IMR-90 (cell line): ENCODE measurements at regions not wholly inside any gene's neighbourhood (a gene's known extent, or its start where the extent isn't known, plus 50 kb on each side); places are given as distances from the start of the nearest gene placed in this dataset.

Experiments used
- ATAC-seq: fragments of 200-7000 bp; cut with Tn5 transposase; 2 replicates; pipeline ENCODE4 v1.9.1; 2020; ENCODE audit warnings: low read depth, mild to moderate bottlenecking, moderate library complexity
- BruUV-seq: library from RNA; stranded (reverse); fragments of 400-500 nt; replicated peaks from 2 replicates; lab custom pipeline; 2021; lab: Mats Ljungman, UMichigan
- CTCF ChIA-PET: fragments of 300-600 bp; formaldehyde crosslinking; extraction: SDS; loops from one replicate; lab custom pipeline; 2021; ENCODE audit warnings: antibody characterized with exemption; lab: Yijun Ruan, JAX
- POLR2A ChIA-PET: fragments of 300-600 bp; sonication (Branson Sonifier 250); formaldehyde crosslinking; loops from one replicate; lab custom pipeline; 2022; ENCODE audit warnings: antibody characterized with exemption; ENCODE audit not compliant: unreplicated experiment; lab: Charles Lee
- DNase-seq: peaks from one replicate; pipeline ENCODE4 v3.0.0; 2013
- H2AFZ ChIP-seq: replicated peaks from 2 replicates; pipeline ENCODE3; 2013; ENCODE audit warnings: low read length, mild to moderate bottlenecking; ENCODE audit not compliant: poor library complexity
- H2AK5ac ChIP-seq: 2 replicates; pipeline ENCODE4 v1.6.1; 2013; ENCODE audit warnings: low read depth, low read length, inconsistent platforms
- H2AK9ac ChIP-seq: replicated peaks from 2 replicates; pipeline ENCODE3; 2013; ENCODE audit warnings: mild to moderate bottlenecking, low read depth, low read length, moderate library complexity; ENCODE audit not compliant: poor library complexity
- H2BK120ac ChIP-seq: 2 replicates; pipeline ENCODE4 v1.6.1; 2013; ENCODE audit warnings: low read depth, low read length, inconsistent platforms
- H2BK15ac ChIP-seq: 3 replicates; pipeline ENCODE4 v1.6.1; 2013; ENCODE audit warnings: low read depth, low read length, inconsistent platforms
- H2BK20ac ChIP-seq: 2 replicates; pipeline ENCODE4 v1.6.1; 2013; ENCODE audit warnings: low read depth, mild to moderate bottlenecking, inconsistent platforms, low read length, moderate library complexity
- H2BK5ac ChIP-seq: 2 replicates; pipeline ENCODE4 v1.6.1; 2013; ENCODE audit warnings: mild to moderate bottlenecking, low read depth, low read length, inconsistent platforms; ENCODE audit not compliant: poor library complexity, severe bottlenecking
- H3K14ac ChIP-seq: replicated peaks from 2 replicates; pipeline ENCODE4 v1.6.1; 2013; ENCODE audit warnings: low read depth, low read length, inconsistent platforms
- H3K18ac ChIP-seq: 2 replicates; pipeline ENCODE4 v1.6.1; 2013; ENCODE audit warnings: low read depth, low read length, control low read depth
- H3K23ac ChIP-seq: 2 replicates; pipeline ENCODE4 v1.6.1; 2013; ENCODE audit warnings: low read depth, low read length, inconsistent platforms
- H3K27ac ChIP-seq: 2 replicates; pipeline ENCODE4 v1.5.1; 2013; ENCODE audit warnings: mild to moderate bottlenecking, control low read depth, low read length; ENCODE audit not compliant: insufficient read depth
- H3K27me3 ChIP-seq: 2 replicates; pipeline ENCODE4 v1.6.1; 2013; ENCODE audit warnings: low read length; ENCODE audit not compliant: control insufficient read depth, insufficient read depth
- H3K36me3 ChIP-seq: 2 replicates; pipeline ENCODE4 v1.6.1; 2013; ENCODE audit warnings: low read length, mixed read lengths; ENCODE audit not compliant: control insufficient read depth, insufficient read depth
- H3K4ac ChIP-seq: 2 replicates; pipeline ENCODE4 v1.6.1; 2013; ENCODE audit warnings: low read depth, low read length, inconsistent platforms
- H3K4me1 ChIP-seq: 2 replicates; pipeline ENCODE4 v1.6.1; 2013; ENCODE audit warnings: low read length, mixed read lengths; ENCODE audit not compliant: control insufficient read depth, insufficient read depth
- H3K4me2 ChIP-seq: 2 replicates; pipeline ENCODE4 v1.6.1; 2013; ENCODE audit warnings: low read depth, mild to moderate bottlenecking, control low read depth, low read length, moderate library complexity
- H3K4me3 ChIP-seq: 2 replicates; pipeline ENCODE4 v1.5.1; 2013; ENCODE audit warnings: low read depth, mild to moderate bottlenecking, control low read depth, low read length, moderate library complexity; ENCODE audit not compliant: insufficient read depth
- H3K56ac ChIP-seq: 2 replicates; pipeline ENCODE4 v1.6.1; 2013; ENCODE audit warnings: low read length, inconsistent platforms; ENCODE audit not compliant: insufficient read depth; ENCODE audit errors: extremely low read depth
- H3K79me1 ChIP-seq, 2 experiments: 2 replicates each; pipeline ENCODE4 v1.6.1; 2013; ENCODE audit warnings: low read length in 2 of 2, inconsistent platforms in 1 of 2, low read depth in 1 of 2
- H3K9ac ChIP-seq: 2 replicates; pipeline ENCODE4 v1.6.1; 2013; ENCODE audit warnings: low read depth, low read length, control low read depth
- H3K9me1 ChIP-seq: 2 replicates; pipeline ENCODE4 v1.6.1; 2013; ENCODE audit warnings: low read length, inconsistent platforms; ENCODE audit not compliant: insufficient read depth
- H3K9me3 ChIP-seq: 2 replicates; pipeline ENCODE4 v1.6.1; 2013; ENCODE audit warnings: low read length; ENCODE audit not compliant: control insufficient read depth, insufficient read depth
- H4K20me1 ChIP-seq: 2 replicates; pipeline ENCODE4 v1.6.1; 2013; ENCODE audit warnings: low read length, inconsistent platforms; ENCODE audit not compliant: insufficient read depth
- H4K5ac ChIP-seq: 2 replicates; pipeline ENCODE4 v1.6.1; 2013; ENCODE audit warnings: mild to moderate bottlenecking, low read depth, low read length, control low read depth
- H4K8ac ChIP-seq, 2 experiments: 2 replicates each; pipeline ENCODE4 v1.6.1; 2013; ENCODE audit warnings: low read depth in 2 of 2, low read length in 2 of 2, control low read depth in 1 of 2, inconsistent platforms in 1 of 2
- H4K91ac ChIP-seq: 2 replicates; pipeline ENCODE4 v1.6.1; 2013; ENCODE audit warnings: low read depth, low read length, inconsistent platforms; ENCODE audit not compliant: insufficient read depth
- BHLHE40 ChIP-seq: fragments of 150-350 bp; IDR thresholded peaks from 2 replicates; pipeline ENCODE4 v1.6.1; 2016; ENCODE audit warnings: mild to moderate bottlenecking, low read depth, low read length
- CEBPB ChIP-seq: IDR thresholded peaks from 2 replicates; pipeline ENCODE4 v1.6.1; 2012; ENCODE audit warnings: low read depth, low read length, improper control_type of control experiment
- CHD1 ChIP-seq: IDR thresholded peaks from 2 replicates; pipeline ENCODE4 v1.6.1; 2012; ENCODE audit warnings: low read depth, low read length, improper control_type of control experiment
- CTCF ChIP-seq: conservative IDR thresholded peaks from 2 replicates; pipeline ENCODE4 v1.5.1; 2012; ENCODE audit warnings: mild to moderate bottlenecking, low read depth, low read length, improper control_type of control experiment
- ELK1 ChIP-seq: fragments of 150-350 bp; IDR thresholded peaks from 2 replicates; pipeline ENCODE4 v1.6.1; 2016; ENCODE audit warnings: low read depth, mild to moderate bottlenecking, low read length, moderate library complexity, borderline replicate concordance
- FOS ChIP-seq: fragments of 150-350 bp; IDR thresholded peaks from 2 replicates; pipeline ENCODE4 v1.6.1; 2016; ENCODE audit warnings: low read depth, low read length
- MAFK ChIP-seq: IDR thresholded peaks from 2 replicates; pipeline ENCODE4 v1.6.1; 2012; ENCODE audit warnings: low read depth, low read length, improper control_type of control experiment
- MAZ ChIP-seq: IDR thresholded peaks from 2 replicates; pipeline ENCODE4 v1.6.1; 2012; ENCODE audit warnings: low read depth, mild to moderate bottlenecking, low read length, improper control_type of control experiment, moderate library complexity, borderline replicate concordance
- MXI1 ChIP-seq: IDR thresholded peaks from 2 replicates; pipeline ENCODE4 v1.6.1; 2012; ENCODE audit warnings: low read depth, mild to moderate bottlenecking, low read length, moderate library complexity, borderline replicate concordance
- NFE2L2 ChIP-seq: fragments of 150-350 bp; IDR thresholded peaks from 2 replicates; pipeline ENCODE4 v1.6.1; 2016; ENCODE audit warnings: low read depth, mild to moderate bottlenecking, low read length
- POLR2A ChIP-seq: IDR thresholded peaks from 2 replicates; pipeline ENCODE4 v1.6.1; 2012; ENCODE audit warnings: mild to moderate bottlenecking, low read depth, low read length
- RAD21 ChIP-seq: IDR thresholded peaks from 2 replicates; pipeline ENCODE4 v1.6.1; 2012; ENCODE audit warnings: low read length, improper control_type of control experiment
- RCOR1 ChIP-seq: IDR thresholded peaks from 2 replicates; pipeline ENCODE4 v1.6.1; 2012; ENCODE audit warnings: mild to moderate bottlenecking, low read length, improper control_type of control experiment; ENCODE audit not compliant: insufficient replicate concordance
- RFX5 ChIP-seq: IDR thresholded peaks from 2 replicates; pipeline ENCODE4 v1.8.0; 2012; ENCODE audit warnings: low read depth, mild to moderate bottlenecking, low read length, moderate library complexity
- USF2 ChIP-seq: fragments of 150-350 bp; IDR thresholded peaks from 2 replicates; pipeline ENCODE4 v1.6.1; 2017; ENCODE audit warnings: mild to moderate bottlenecking, antibody characterized with exemption, low read length, low read depth
- WGBS, 2 experiments: methylation state at CpG; one replicate each; pipeline versions ENCODE4 v1.1.5 to v1.1.7; 2013; ENCODE audit warnings: missing lambda C conversion rate in 2 of 2; ENCODE audit not compliant: insufficient read length in 1 of 2; ENCODE audit errors: extremely low coverage in 2 of 2; 5-methylcytosine and 5-hydroxymethylcytosine counted together
- dilution Hi-C: fragments of 300-500 bp; cut with HindIII; formaldehyde crosslinking; loops from one replicate; pipeline ENCODE4 v1.14.3; 2018; ENCODE audit warnings: low sequenced_read_pairs; ENCODE audit not compliant: unreplicated experiment
- in situ Hi-C: fragments of 300-500 bp; cut with MboI; formaldehyde crosslinking; loops from 3 replicates; pipeline ENCODE4 v1.14.3; 2019; ENCODE audit warnings: low sequenced_read_pairs, inconsistent platforms, mixed read lengths
- intact Hi-C: fragments of 100-400 bp; cut with micrococcal nuclease; formaldehyde crosslinking; loops from 2 replicates; pipeline ENCODE4 v1.10.0; 2022

GRCh38 chr10:90665905-90666662 is 191.8 kb downstream of the HTR7 start:
- Histone ChIP-seq H3K27me3 (no peaks in the 10 kb centered on the region), H3K56ac (no peak overlapping the region), H2AFZ (no peak overlapping the region), H3K36me3 (no peaks in the 10 kb centered on the region), H3K18ac (no peak overlapping the region), H3K4me2 (no peak overlapping the region), H4K5ac (no peak overlapping the region), H2BK120ac (no peak overlapping the region), H2AK9ac (no peak overlapping the region), H2BK15ac (no peak overlapping the region), H4K91ac (no peak overlapping the region), H3K23ac (no peak overlapping the region), H4K8ac (no peak overlapping the region), H3K27ac (no peak overlapping the region), H3K14ac (no peak overlapping the region), H3K4ac (no peak overlapping the region), H3K9ac (no peak overlapping the region), H3K4me3 (no peak overlapping the region), H2BK5ac (no peak overlapping the region), H3K79me1 (no peaks in the 10 kb centered on the region), H2BK20ac (no peak overlapping the region), H3K9me1 (no peaks in the 10 kb centered on the region), H3K9me3 (no peaks in the 10 kb centered on the region), H2AK5ac (no peak overlapping the region), H4K20me1 (no peaks in the 10 kb centered on the region), H3K4me1 (no peaks in the 10 kb centered on the region)
- CTCF ChIA-PET: interaction anchor here (1.1 kb wide), 1 partner anchor 14 kb away, joined by 3 read pairs; no protein-coding TSS in a partner anchor
- no CpG with 5 or more reads among the region's 8 CpGs for WGBS, 2 experiments
- no TSS peak for BruUV-seq
- POLR2A ChIA-PET: no interaction called here
- dilution Hi-C loops (no loop called here), intact Hi-C loops (no loop called here), in situ Hi-C loops (no loop called here)
- TF ChIP-seq USF2: no peak
- TF ChIP-seq CTCF: no peak
- no peak for TF ChIP-seq CHD1
- no peak for TF ChIP-seq BHLHE40
- TF ChIP-seq NFE2L2: no peak
- no peak for TF ChIP-seq FOS
- no peak for TF ChIP-seq CEBPB
- no peak for TF ChIP-seq POLR2A
- no peak for TF ChIP-seq RFX5
- TF ChIP-seq ELK1: no peak
- no peak for TF ChIP-seq RCOR1
- TF ChIP-seq MAFK: no peak
- no peak for TF ChIP-seq RAD21
- no peak for TF ChIP-seq MXI1
- no peak for TF ChIP-seq MAZ
- ATAC-seq (no peak), DNase-seq (no peak)
